Fibroblast of villous mesenchyme (primary cell): ENCODE measurements at regions not wholly inside any gene's neighbourhood (a gene's known extent, or its start where the extent isn't known, plus 50 kb on each side); places are given as distances from the start of the nearest gene placed in this dataset.

Experiments used
- DNase-seq: peaks from one replicate; pipeline ENCODE4 v3.0.0-alpha.2; 2010; ENCODE audit warnings: low read depth
- H3K4me3 ChIP-seq: 2 replicates; pipeline ENCODE4 v1.5.1; 2011; ENCODE audit warnings: low read depth, mild to moderate bottlenecking, low read length
- CTCF ChIP-seq: IDR thresholded peaks from 2 replicates; pipeline ENCODE4 v1.5.1; 2012; ENCODE audit warnings: low read depth, mild to moderate bottlenecking, low read length; ENCODE audit not compliant: insufficient read depth

DNA sequence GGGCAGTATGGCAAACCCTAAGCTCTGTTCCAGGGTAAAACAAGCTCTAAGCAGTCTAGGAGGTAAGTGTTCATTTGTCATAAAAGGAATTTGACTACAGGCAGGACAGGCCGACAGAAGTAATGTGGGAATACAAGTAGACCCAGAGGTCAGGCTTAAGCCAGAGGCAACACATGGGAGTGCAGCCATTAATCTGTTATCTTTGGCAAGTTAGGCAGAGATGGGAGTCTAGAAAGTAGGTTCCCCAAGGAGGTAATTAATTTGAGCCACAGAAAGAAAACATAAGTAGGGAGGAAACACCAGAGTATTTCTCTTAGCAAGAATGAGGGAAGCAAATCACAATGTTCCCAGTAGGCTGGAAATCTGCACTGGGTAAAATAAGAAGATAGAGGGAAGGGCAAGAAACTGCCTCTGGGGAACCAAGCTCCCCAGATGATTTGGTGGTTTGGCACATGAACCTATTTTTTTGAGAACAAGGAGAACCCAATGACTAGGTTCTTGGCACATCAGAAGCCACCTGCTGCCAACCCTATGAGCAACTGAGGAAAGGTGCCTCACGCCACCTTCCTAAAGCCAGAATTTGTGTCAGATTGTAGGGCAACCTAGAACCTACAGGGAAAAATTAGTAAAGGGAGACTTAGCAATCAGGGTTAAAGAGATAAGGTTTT lies 636.4 kb upstream of the PLXNA2 start:
- TF ChIP-seq CTCF: no peak
- DNase-seq: peak; percentile 27
- no peak overlapping the region for H3K4me3 ChIP-seq

DNA sequence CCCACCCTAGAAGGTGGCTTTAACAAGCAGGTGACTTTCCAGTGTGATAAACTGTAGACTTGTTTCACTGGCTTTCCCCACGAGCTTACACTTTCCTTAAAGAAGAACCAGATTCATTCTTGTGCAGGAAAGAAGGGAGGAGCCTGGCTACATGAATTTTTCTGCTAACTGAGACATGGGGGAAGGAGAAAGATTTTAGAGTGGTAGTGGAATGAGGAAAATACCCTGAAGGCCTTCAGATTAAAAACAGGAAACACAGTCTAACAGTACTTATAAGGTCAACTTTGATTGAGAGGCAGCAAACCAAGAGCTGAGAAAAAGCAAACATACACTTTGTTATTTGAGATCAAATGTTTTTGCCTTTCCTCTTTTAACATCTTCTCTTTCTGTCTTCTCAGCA lies 640.9 kb upstream of the PLXNA2 start:
- no peak overlapping the region for H3K4me3 ChIP-seq
- no peak for TF ChIP-seq CTCF
- peak; percentile 8 for DNase-seq

- no peak for TF ChIP-seq CTCF
- H3K4me3 ChIP-seq: no peak overlapping the region
- no peak for DNase-seq
Measured at GRCh38 chr1:208885650-208886049, 641.5 kb upstream of the PLXNA2 start.

- no peak for DNase-seq
- TF ChIP-seq CTCF: no peak
- no peak overlapping the region for H3K4me3 ChIP-seq
Measured at GRCh38 chr1:208888376-208888775, 644.2 kb upstream of the PLXNA2 start.

- no peak for DNase-seq
- H3K4me3 ChIP-seq: no peak overlapping the region
- TF ChIP-seq CTCF: no peak
Measured at GRCh38 chr1:208892147-208892546, 648.0 kb upstream of the PLXNA2 start.

DNA sequence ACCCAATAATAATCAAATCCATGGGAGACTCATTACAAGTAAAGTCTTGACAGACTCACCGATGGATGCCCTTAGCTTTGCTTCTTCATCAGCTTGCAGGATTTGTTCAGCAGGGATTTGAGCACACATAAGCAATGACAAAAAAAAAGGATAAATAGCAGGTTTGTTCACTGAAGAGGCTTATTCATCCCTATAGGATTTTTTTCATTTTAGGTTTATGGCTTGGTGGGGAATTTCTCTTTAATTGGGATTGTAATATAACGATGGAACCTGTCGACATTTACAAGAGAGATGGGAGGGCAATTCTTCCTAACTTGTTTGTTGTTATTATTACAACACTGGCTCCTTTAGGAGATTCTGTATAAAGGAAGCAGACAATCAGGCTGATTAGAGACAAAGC lies 649.1 kb upstream of the PLXNA2 start:
- TF ChIP-seq CTCF: no peak
- no peak overlapping the region for H3K4me3 ChIP-seq
- DNase-seq: no peak

DNA sequence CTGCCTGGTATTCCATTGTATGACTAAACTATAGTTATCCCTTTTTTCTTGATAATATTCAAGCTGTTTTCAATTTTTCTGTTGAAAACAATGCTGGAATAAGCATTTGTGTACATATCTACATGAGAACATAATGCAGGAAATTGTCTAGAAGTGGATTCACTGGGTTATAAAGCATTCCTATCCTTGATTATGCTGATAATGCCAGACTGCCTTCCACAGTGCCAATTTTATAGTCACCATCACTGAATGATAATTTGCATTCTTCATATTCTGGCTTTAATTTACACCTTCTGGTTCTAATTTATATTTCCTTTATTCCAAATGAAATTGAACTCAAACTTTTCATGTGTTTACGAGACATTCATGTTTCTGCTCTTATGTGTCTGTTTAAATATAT lies 651.0 kb upstream of the PLXNA2 start:
- H3K4me3 ChIP-seq: no peak overlapping the region
- DNase-seq: no peak
- no peak for TF ChIP-seq CTCF
